NCI-H1105 treated with DMSO at 0.1 percent for 48 hours (cell line): ENCODE measurements at regions not wholly inside any gene's neighbourhood (a gene's known extent, or its start where the extent isn't known, plus 50 kb on each side); places are given as distances from the start of the nearest gene placed in this dataset.

Source experiments
- DNase-seq: peaks from one replicate; lab custom pipeline; 2025; lab: John Stamatoyannopoulos, UW

- no peak for DNase-seq
These were observed 300.4 kb upstream of the NT5C1B start for GRCh38 chr2:18889565-18890332.

GRCh38 chr2:18885457-18885856 lies 296.1 kb upstream of the NT5C1B start:
- no peak for DNase-seq

DNA sequence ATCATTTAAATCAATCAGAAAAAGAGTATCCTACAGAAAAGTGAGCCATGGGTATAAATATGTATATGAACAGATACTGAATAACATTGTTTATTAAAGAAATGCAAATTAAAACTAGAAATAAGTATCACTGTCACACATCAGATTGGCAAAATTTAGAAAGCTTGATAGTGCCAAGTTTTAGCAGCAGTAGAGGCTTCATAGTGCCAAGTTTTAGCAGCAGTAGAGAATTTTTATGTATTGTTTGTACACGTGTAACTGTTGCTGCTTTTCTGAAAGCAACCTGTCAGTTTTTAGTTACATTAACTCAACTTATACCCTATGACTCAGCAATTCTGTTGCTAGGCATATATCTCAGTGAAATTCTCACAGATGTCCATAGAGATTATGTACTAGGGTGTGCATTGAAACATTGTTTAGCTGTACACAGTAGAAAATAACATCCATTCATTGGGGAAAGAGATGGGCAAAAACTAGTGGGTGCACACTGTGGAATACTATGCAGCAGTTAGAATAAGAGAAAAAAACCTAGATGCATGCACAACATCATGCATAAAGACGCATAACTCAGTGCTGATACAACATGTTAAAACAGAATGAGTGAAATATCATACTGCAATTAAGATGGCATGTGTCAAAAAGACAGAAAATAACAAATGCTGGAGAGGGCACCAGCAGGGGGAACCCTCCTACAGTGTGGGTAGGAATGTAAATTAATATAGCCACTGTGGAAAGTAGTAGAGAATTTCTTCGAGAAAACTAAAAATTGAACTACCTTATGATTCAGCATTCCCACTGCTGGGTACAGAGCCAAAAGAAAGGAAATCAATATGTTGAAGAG lies 294.5 kb upstream of the NT5C1B start:
- no peak for DNase-seq

- peak; percentile 92 for DNase-seq
These were observed 282.1 kb upstream of the NT5C1B start for GRCh38 chr2:18871430-18871829.

DNA sequence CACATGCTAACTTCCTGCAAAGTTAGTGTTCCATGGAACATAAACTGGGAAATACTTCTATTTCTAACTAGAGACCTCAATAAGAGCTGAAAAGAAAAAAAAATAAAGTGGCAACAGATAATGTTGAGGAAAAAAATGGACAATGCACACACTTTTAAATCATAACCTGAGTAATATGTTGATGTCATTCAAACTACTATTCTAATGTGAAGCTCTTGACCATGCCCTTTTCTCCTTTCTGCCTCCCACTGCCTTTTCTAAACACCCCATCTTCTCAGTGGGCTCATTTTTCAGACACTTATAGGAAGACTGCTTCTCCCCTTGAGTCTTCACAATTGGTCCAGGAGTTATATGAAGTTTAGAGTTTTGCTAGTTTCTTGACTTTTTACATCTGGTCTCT lies 280.9 kb upstream of the NT5C1B start:
- no peak for DNase-seq

GRCh38 chr2:18861951-18862350 lies 272.6 kb upstream of the NT5C1B start:
- DNase-seq = no peak

GRCh38 chr2:18860179-18860578 lies 270.8 kb upstream of the NT5C1B start:
- DNase-seq = no peak

DNA sequence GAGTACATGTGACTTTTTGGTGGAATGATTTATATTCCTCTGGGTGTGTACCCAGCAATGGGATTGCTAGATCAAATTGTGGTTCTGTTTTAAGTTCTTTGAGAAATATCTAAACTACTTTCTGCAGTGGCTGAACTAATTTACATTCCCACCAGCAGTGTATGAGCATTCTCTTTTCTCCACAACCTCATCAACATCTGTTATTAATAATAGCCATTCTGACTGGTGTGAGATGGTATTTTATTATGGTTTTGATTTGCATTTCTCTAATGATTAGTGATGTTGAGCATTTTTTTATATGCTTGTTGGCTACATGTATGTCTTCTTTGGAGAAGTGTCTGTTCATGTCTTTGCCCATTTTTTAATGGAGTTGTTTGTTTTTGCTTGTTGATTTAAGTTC lies 267.4 kb upstream of the NT5C1B start:
- no peak for DNase-seq

DNA sequence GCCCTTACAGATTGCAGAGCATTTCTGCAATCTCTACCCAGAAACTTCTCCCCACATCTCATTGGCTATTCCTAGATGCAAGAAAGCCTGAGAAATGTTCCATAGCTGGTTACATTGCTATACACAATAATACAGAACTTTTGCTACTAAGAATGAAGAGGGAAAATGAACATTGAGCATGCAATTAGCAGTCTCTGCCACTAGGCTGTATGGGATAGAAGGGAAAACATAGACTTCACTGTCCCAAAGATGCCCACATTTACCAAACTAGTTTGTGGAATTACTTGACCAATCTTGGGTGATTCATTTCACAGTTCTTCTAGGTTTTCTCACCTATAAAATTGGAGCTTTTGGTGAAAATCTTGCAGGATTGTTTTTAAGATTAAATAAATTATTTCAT lies 265.7 kb upstream of the NT5C1B start:
- no peak for DNase-seq

- DNase-seq = no peak
These were observed 260.6 kb upstream of the NT5C1B start for GRCh38 chr2:18849841-18850578.

- no peak for DNase-seq
These were observed 259.3 kb upstream of the NT5C1B start for GRCh38 chr2:18848646-18849045.

- no peak for DNase-seq
These were observed 256.6 kb upstream of the NT5C1B start for GRCh38 chr2:18845854-18846445.

DNA sequence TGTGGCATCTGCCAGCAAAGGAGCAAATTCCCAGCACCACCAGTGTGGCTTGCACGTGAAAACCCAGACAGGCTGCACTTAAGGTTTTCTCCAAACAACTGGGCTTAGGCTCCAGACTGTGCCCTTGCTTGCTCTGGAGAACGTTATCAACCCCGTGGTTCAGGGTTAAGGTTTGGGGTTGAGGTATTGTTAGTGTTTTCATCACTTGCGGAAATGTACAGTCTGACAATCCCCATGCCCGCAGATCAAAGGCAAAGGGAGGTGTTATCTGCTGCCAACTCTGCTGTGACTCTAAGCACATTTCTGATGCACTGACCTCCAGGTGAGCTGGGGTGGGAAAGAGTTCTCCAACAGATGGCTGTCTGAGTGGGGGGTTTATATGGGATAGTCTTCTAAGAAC lies 253.5 kb upstream of the NT5C1B start:
- DNase-seq = no peak

GRCh38 chr2:18841248-18842150 lies 252.1 kb upstream of the NT5C1B start:
- DNase-seq = no peak

DNA sequence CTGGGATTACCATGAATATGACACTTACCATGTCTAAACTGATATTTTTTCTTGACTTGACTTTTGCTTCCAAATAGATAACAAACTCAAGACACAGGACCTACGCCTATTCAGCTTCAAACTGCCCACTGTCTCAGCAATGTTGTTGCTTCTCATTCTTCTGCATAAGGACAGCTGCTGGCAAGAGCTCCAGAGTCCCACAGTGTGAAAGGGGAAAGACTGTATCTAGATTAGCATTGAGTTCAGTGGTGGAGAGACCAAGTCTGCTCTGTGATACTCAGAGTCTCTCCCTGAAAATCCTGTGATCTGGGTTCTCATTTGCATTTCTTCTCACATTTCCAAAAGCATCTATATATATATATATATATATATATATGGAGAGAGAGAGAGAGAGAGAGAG lies 247.9 kb upstream of the NT5C1B start:
- DNase-seq = no peak

DNA sequence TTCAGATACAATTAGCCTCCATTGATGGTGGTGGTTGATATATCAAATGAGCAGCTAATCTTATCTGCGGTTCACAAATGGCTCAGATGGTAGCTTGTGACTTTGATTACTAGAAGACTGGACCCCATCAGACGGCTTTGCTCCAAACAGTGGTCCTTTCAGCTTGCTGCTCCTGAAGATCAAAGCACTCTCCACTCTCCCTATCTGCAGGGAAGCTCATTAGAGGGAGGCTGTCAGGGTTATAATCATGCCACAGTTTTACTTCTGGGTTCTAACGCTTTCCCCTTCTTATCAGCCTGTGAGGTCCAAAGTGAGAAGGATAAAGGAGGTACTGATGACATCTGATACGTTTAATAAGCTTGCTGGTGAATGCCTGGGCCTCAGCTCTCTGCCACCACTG lies 247.1 kb upstream of the NT5C1B start:
- no peak for DNase-seq

- no peak for DNase-seq
These were observed 246.4 kb upstream of the NT5C1B start for GRCh38 chr2:18835787-18836186.

- DNase-seq = no peak
These were observed 245.0 kb upstream of the NT5C1B start for GRCh38 chr2:18834341-18834740.

GRCh38 chr2:18833941-18834340 lies 244.6 kb upstream of the NT5C1B start:
- DNase-seq = no peak

- no peak for DNase-seq
These were observed 242.6 kb upstream of the NT5C1B start for GRCh38 chr2:18831916-18832510.

DNA sequence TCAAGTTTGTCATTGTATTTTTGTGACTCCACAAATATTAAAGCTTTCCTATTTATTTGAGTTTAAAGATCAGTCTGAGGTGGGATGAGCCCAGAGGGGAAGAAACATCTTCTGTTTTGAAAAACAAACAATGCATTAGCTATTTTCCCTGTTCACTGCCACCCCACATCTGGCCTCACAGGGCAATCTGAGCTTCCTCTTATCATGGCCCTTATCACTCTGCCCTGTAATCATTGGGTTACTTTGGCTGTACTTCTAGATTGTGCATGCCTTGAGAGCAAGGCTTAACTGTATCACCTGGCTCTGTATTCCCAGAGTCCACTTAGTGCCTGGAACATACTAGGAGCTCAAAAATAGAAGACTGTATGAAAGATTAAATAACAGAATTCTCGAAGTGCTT lies 241.6 kb upstream of the NT5C1B start:
- no peak for DNase-seq
